Activated CD4-positive, alpha-beta T cell treated with anti-CD3 and anti-CD28 coated beads, Interleukin-10, Interleukin-2, amounts not matched to agents 100 ng/mL and 50 ng/mL, durations not matched to agents 16 hours and 8 hours (primary cell): ENCODE measurements at regions not wholly inside any gene's neighbourhood (a gene's known extent, or its start where the extent isn't known, plus 50 kb on each side); places are given as distances from the start of the nearest gene placed in this dataset.

Source experiments
- DNase-seq: peaks from one replicate; pipeline ENCODE4 v3.0.0-alpha.2; 2020

GRCh38 chr1:163406772-163407171 lies 85.0 kb downstream of the NUF2 start:
- DNase-seq, result no peak

GRCh38 chr1:163408262-163408661 lies 86.5 kb downstream of the NUF2 start:
- DNase-seq, result no peak

- peak; percentile 40 for DNase-seq
Measured at GRCh38 chr1:163410073-163410999, 88.6 kb downstream of the NUF2 start.

- DNase-seq, result no peak
Measured at GRCh38 chr1:163412221-163412620, 90.5 kb downstream of the NUF2 start.

GRCh38 chr1:163414778-163415177 lies 93.0 kb downstream of the NUF2 start:
- no peak for DNase-seq

- DNase-seq, result no peak
Measured at GRCh38 chr1:163421701-163422100, 99.9 kb downstream of the NUF2 start.

GRCh38 chr1:163422738-163423404 lies 101.1 kb downstream of the NUF2 start:
- DNase-seq, result no peak

- no peak for DNase-seq
Measured at GRCh38 chr1:163426505-163427251, 104.9 kb downstream of the NUF2 start.

- DNase-seq, result no peak
Measured at GRCh38 chr1:163427279-163427678, 105.5 kb downstream of the NUF2 start.

- DNase-seq, result no peak
Measured at GRCh38 chr1:163436140-163436812, 114.5 kb downstream of the NUF2 start.

GRCh38 chr1:163439471-163439870 lies 117.7 kb downstream of the NUF2 start:
- DNase-seq, result no peak

- DNase-seq, result no peak
Measured at GRCh38 chr1:163440090-163440489, 118.3 kb downstream of the NUF2 start.

- no peak for DNase-seq
Measured at GRCh38 chr1:163442231-163442879, 120.6 kb downstream of the NUF2 start.

- no peak for DNase-seq
Measured at GRCh38 chr1:163442895-163443294, 121.1 kb downstream of the NUF2 start.

GRCh38 chr1:163443863-163444262 lies 122.1 kb downstream of the NUF2 start:
- DNase-seq, result no peak

- DNase-seq, result no peak
Measured at GRCh38 chr1:163444665-163445064, 122.9 kb downstream of the NUF2 start.

- DNase-seq, result no peak
Measured at GRCh38 chr1:163450986-163451385, 129.2 kb downstream of the NUF2 start.

- no peak for DNase-seq
Measured at GRCh38 chr1:163459539-163459938, 137.8 kb downstream of the NUF2 start.

GRCh38 chr1:163467289-163467688 lies 145.5 kb downstream of the NUF2 start:
- DNase-seq, result no peak

GRCh38 chr1:163471779-163472650 lies 150.3 kb downstream of the NUF2 start:
- no peak for DNase-seq

GRCh38 chr1:163472651-163473248 lies 151.0 kb downstream of the NUF2 start:
- DNase-seq, result no peak
